Liver (tissue), 3 donors: ENCODE measurements at regions not wholly inside any gene's neighbourhood (a gene's known extent, or its start where the extent isn't known, plus 50 kb on each side); places are given as distances from the start of the nearest gene placed in this dataset.

Experiments
- ATF3 ChIP-seq: IDR thresholded peaks from 2 replicates; pipeline ENCODE4 v1.6.1; 2016; ENCODE audit warnings: antibody characterized with exemption
- CTCF ChIP-seq: fragments of 150-350 bp; IDR thresholded peaks from 2 replicates; pipeline ENCODE4 v1.5.1; 2017; ENCODE audit warnings: improper control_type of control experiment, low read depth, low read length; ENCODE audit not compliant: missing input control
- EGR1 ChIP-seq, 2 donors: IDR thresholded peaks; 2 replicates each; pipeline ENCODE4 v1.6.1; 2016 to 2018; ENCODE audit warnings: antibody characterized with exemption in 2 of 2, low read depth in 2 of 2
- JUND ChIP-seq, 2 donors: IDR thresholded peaks; 2 replicates each; pipeline ENCODE4 v1.6.1; 2016; ENCODE audit warnings: antibody characterized with exemption in 2 of 2
- MAX ChIP-seq: IDR thresholded peaks from 2 replicates; pipeline ENCODE4 v1.6.1; 2016; ENCODE audit warnings: antibody characterized with exemption
- RAD21 ChIP-seq, 2 donors: IDR thresholded peaks; 2 replicates each; pipeline ENCODE4 v1.6.1; 2016; ENCODE audit warnings: antibody characterized with exemption in 2 of 2, mild to moderate bottlenecking in 2 of 2
- TAF1 ChIP-seq: conservative IDR thresholded peaks from 2 replicates; pipeline ENCODE4 v1.6.1; 2016; ENCODE audit warnings: antibody characterized with exemption, mild to moderate bottlenecking
- YY1 ChIP-seq: IDR thresholded peaks from 2 replicates; pipeline ENCODE4 v1.6.1; 2016; ENCODE audit warnings: antibody characterized with exemption, mild to moderate bottlenecking
- ZBTB33 ChIP-seq: IDR thresholded peaks from 2 replicates; pipeline ENCODE4 v1.6.1; 2016; ENCODE audit warnings: antibody characterized with exemption
- donor health status: healthy.
- donor health status: healthy.

GRCh38 chr7:31190906-31191305 is 138.8 kb downstream of the ADCYAP1R1 start:
- TF ChIP-seq CTCF (no peak), YY1 (no peak), RAD21 (IDR thresholded peaks at IDR 0.05) (no peak), MAX (no peak), TAF1 (no peak), ATF3 (no peak), ZBTB33 (no peak), JUND (IDR thresholded peaks at IDR 0.05) (no peak), EGR1 (IDR thresholded peaks at IDR 0.05; ENCODE audit: low read depth in 2 of 2) (no peak)
